ENCODE measurements at regions not wholly inside any gene's neighbourhood (a gene's known extent, or its start where the extent isn't known, plus 50 kb on each side); places are given as distances from the start of the nearest gene placed in this dataset.
"Not testable (repeated sequence)": the region's sequence is repeated elsewhere in the genome, so short reads cannot be mapped to it uniquely, and the experiment has no call there.

DNA sequence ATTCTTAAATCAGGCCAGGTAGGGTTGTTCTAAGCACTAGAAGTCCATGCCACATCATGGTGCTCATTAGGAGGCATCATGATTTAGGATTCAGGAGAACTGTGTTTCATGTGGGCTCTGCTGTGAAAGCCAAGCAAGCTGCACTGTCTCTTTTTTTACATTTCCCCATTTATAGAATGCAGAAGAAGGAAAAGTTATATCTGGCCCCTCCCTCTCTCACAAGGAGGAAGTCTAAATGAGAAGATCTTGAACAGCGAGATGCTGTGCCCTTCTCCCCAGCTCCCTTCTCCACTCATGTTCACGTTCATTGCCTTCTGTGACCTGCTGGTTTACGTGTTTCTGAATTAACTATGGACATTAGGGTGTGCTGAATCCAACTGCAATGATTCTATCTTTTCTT is 178.5 kb upstream of the RASGRP1 start:
- no peak for DNase-seq (ENCODE audit: low spot score)

DNA sequence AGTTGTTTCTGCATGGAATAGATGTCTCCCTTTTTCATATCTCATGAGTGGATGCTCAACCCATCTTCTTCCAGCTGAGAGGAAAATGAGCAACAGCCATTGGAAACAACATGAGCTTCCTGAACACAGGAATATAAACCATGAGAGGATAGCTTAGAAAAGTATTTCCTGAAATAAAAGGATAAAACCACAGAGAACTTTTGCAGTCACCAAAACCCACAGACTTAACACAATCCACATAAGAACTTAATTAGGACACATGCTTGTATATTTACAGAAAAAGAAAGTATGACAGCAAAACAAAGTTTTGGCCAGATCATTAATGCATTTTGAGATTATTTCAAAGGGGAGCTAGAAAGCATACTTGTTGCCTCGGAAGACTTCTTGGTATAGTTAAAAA is 180.5 kb upstream of the RASGRP1 start:
- DNase-seq (ENCODE audit: low spot score), result no peak

DNA sequence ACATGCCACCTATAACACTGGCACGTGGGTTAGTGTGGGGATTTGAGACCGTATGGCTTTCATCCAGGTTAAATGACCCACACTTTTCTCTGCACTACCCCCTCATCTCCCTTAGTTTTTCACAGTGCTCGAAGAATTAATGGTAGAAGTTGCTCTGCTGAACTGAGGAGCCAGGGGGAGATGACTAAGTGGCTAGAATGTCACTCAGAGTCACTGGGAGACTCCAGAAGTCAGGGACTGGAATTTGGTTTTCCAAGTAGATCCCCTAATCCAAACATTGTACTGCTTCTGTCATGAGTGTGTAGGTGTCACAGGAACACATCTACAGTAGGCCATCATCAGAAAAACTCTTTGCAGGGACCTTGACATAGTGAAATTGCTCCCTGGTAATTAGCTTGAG is 181.0 kb upstream of the RASGRP1 start:
- DNase-seq (ENCODE audit: low spot score), result no peak

DNA sequence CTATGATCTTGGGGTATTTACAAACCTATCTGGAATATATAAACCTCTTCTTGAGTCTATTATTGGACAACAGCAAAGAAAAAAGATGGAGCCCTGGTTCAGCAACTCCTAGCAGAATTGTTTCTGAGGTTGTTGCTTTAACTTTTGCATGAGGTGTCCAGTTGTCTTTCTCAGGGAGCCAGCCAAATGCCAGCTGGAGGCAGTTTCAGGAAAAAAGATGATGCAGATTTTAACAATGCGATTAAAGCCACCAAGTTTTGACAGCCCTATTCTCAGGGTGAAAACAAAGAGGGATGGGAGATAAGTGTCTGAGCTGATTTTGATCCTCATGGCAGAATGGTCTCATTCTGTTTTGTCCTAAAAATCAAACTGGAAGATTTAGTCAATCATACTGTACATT is 181.6 kb upstream of the RASGRP1 start:
- DNase-seq (ENCODE audit: low spot score), result no peak

DNA sequence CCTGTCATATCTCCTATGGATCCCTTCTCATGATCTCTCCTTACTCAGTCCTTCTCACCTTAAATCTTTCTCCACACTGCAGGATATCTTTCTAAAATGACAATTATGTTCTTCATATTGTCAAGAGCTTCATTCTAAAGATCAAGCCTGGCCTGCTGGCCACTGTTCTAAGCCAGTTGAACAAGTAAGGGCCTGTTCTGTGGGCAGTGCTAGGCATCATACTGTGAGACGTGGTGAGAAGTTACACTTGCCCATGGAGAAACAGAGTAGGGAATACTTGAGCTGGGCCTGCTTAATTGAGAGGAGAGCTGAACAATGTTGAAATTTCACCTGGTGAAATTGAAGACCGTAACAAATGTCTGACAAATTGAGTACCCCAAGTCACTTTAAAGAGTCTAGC is 184.1 kb upstream of the RASGRP1 start:
- no peak for DNase-seq (ENCODE audit: low spot score)

DNA sequence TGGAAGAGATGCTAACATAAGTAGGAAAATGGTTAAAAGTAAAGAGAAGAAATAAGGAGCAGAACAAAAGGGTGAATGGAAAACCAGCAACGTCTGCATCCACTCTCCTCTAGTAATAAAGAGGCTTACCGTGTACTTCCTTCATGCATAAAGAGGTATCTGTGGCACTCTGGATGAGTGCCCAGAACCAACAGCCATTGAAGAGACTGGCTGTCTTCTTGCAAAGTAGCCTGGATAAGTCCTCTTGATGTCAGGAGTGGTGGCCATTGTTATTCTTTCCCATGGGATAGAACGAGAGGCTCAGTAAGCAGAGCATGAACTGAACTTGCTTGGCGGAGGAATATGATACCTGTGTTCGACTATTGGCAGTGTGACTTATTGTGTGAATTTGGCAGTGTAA is 186.2 kb upstream of the RASGRP1 start:
- DNase-seq (ENCODE audit: low spot score), result no peak

DNA sequence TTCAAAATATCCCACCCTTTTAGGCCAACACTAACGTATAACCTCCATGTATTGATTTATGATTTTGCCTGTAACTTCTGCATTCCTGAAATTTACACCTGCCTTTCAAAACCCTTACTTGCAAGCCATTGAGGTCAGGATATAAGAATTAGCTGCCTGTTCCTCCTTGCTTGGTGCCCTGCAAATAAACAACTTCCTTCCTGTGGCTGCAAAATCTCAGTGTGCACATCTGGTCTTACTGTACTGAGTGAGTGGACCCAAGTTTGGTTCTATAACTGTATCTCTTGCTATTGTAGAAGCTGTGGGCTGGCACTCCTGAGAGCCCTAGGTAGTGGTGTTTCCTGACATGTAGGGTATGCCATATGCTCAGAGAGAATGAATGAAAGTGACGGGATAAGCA is 191.1 kb upstream of the RASGRP1 start:
- no peak for DNase-seq (ENCODE audit: low spot score)

DNA sequence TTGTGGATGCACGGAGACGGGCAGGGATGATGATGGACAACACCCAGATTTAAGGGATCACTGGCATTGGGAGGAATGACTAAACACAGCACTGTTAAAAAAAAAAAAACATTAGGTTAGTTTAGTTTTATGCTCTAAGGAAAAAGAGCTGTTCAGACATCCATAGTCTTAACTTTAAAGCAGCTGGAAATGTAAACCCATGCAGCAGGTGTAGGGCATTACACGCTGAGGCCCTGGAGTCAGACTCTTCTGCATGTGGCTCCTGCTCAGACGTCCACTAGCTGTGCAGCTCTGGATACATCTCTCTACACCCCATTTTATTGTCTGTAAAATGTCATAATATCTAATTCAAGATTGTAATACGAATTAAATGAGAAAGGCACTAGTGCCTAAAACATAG is 191.8 kb upstream of the RASGRP1 start:
- DNase-seq (ENCODE audit: low spot score), result no peak

DNA sequence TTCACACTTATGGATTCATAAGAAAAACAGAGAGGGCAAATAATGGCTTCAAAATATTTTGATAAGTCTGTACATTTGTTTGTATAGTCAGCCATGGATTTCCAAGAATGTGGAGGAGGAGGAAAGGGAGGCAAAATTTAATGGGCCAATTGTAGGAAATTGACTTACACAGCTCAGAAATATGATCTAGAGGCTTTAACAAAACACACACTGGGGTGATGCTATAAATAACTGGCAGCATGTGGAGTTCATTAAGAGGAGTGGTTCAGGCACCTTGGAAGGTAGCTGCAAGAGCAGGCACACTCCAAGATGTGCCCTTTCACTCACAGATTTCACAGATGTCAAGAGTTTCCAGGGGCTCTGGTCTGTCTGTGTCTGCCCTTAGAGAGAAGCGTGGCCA is 193.4 kb upstream of the RASGRP1 start:
- no peak for DNase-seq (ENCODE audit: low spot score)

DNA sequence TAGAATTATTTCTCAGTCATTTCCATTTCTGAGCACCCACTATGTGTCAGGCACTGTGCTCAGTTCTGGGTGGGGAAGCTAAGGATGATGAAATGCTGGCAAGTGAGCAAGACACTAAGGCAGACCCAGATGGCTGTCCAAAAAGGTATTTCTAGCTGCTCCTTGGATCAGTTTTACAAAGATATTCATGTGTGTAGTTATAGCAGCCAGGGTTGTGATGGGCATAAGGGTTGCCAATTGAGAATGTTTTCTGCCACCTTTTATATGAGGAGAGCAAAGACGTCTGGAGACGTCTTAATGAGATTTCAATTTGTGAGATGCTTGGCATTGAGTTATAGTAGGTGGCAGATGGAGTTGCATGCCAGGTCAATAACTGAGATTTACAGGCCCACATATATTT is 197.1 kb upstream of the RASGRP1 start:
- DNase-seq (ENCODE audit: low spot score), result no peak

DNA sequence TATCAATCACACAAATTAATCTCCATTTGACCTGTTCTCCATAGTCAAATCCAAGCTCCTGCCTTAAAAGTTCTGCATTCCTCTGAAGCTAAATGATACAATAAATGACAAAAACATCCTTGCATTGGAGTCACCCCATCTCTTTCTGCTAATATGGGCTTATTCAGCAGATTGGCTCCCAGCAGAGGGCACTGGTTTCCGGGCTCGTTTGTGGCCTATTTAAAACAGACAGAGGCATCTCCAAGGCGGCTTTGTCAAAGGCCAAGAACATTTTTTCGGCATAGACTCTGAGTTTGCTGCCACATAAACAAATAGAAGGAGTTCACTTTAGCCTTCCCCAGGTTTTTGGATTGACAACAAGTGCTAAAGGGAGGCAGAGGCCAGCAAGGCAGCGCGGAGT is 204.4 kb upstream of the RASGRP1 start:
- peak; percentile 60 for DNase-seq (ENCODE audit: low spot score)

DNA sequence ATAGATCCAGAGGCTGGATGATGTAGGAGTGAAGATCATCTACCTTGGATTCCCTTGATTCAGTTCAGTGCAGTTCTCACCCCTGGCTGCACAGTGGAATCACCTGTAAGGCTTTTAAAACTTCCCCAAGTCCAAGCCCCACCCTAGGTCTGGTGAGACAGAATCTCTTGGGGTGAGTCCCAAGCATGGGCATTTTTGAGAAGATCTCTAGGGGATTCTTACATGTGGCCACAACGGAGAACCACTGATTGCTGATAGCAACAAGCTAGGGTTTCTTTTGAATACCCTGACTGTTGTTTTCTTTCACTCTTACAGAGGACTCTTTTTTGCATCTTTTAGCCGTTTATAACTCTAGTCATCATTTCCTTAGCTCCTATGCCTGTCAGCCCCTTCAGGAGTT is 204.9 kb upstream of the RASGRP1 start:
- DNase-seq (ENCODE audit: low spot score), result no peak

DNA sequence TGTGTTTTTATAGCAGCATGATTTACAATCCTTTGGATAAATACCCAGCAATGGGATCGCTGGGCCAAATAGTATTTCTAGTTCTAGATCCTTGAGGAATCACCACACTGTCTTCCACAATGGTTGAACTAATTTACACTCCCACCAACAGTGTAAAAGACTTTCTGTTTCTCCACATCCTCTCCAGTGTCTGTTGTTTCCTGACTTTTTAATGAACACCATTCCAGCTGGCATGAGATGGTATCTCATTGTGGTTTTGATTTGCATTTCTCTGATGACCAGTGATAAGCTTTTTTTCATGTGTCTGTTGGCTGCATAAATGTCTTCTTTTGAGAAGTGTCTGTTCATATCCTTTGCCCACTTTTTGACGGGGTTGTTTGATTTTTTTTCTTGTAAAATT is 209.5 kb upstream of the RASGRP1 start:
- DNase-seq (ENCODE audit: low spot score), result not testable (repeated sequence)

DNA sequence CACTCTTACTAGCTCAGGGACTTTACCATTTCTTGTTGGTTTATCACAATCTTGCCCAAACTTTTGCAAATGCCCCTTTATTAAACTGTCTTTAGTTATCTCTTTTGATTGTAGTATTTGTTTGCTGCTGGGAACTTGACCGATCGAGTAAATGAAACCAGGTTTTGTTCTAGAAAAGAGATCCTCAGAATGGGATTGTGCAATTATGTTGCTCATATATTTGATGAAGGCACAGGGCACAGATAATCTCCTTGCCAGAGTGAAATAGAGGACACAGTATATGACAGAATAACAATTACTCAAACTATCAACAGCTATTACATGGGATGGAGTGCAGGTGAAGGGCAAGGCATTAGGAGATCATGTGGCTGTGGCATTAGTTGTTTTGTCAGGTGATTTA is 216.6 kb upstream of the RASGRP1 start:
- DNase-seq (ENCODE audit: low spot score), result no peak

DNA sequence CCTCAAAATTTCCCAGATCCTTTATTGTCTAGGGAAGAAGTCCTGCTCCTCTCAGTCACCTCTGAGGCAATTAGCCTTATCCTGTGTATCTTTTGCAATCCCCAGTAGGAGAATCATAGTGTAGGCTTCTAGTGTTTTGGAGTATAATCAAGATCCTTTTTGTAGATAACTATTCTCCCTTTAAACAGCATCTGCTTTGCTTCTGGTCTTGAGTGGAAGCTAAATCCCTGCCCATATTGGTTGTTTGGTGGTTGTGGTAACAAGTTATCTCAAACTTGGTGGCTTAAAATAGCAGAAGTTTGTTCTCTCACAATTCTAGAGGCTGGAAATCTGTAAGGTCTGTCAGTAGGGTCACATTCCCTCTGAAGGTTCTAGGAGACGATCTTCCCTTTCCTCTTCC is 217.5 kb upstream of the RASGRP1 start:
- DNase-seq (ENCODE audit: low spot score), result no peak

DNA sequence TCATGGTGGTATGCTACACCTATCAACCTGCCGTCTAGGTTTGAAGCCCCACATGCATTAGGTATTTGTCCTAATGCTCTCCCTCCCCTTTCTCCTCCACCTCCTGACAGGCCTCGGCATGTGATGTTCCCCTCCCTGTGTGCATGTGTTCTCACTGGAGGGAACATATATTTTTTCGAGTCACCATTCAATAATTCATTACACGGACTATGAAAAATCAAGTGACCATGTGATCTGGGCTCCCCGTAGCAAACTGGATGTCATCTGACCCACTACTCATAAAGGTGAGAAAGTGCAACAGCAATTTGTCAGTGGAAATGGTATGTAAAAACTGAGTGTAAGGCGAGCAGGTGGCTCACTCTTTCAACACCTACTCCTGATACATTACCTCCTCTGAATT is 224.3 kb upstream of the RASGRP1 start:
- no peak for DNase-seq (ENCODE audit: low spot score)

DNA sequence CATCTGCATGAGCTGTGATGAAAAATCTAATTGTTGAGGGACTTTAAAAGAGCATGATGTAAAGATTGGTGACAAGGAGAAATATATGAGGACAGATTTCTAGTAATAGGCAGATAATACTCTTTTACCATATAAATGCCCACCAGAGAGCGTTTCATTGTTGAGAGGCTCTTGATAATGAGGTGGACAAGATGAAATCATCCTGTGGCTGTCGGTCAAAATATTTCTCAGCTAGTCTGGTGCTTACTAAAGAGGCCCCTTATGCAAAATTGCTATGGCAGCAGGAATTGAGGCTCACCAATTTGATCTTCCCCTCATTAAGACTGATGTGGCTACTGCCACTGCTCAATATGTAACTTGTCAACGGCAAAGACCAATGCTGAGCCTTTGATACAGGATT is 225.0 kb upstream of the RASGRP1 start:
- DNase-seq (ENCODE audit: low spot score), result no peak

DNA sequence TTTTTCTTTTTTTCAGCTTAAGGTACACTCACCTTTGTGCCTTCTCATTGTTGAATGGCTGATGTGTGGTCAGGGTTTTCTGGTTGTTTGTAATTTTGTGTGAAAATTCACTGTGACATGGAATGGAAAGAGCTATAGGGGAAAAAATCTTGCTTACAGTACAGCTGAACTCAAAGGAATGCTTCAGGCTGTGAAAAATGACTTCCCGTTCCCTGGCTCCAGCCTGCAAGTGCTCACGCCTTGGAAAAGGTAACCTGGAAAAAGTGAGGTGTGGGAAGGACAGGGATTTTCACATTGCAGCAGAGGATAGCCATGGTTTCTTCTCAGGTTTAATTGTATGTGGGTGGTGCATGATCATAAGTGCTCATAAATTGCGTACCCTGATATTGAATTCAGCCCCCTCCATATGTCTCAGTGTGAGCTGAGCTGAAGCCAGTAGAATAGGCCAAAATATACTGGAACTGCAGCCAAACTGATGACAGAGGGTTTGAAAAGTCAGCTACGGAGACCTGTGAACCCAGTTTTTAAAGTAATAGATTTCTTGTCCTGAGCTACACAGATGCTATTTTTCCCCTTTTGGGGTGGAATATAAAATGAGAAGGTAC is 228.7 kb upstream of the RASGRP1 start:
- DNase-seq (ENCODE audit: low spot score), result no peak

DNA sequence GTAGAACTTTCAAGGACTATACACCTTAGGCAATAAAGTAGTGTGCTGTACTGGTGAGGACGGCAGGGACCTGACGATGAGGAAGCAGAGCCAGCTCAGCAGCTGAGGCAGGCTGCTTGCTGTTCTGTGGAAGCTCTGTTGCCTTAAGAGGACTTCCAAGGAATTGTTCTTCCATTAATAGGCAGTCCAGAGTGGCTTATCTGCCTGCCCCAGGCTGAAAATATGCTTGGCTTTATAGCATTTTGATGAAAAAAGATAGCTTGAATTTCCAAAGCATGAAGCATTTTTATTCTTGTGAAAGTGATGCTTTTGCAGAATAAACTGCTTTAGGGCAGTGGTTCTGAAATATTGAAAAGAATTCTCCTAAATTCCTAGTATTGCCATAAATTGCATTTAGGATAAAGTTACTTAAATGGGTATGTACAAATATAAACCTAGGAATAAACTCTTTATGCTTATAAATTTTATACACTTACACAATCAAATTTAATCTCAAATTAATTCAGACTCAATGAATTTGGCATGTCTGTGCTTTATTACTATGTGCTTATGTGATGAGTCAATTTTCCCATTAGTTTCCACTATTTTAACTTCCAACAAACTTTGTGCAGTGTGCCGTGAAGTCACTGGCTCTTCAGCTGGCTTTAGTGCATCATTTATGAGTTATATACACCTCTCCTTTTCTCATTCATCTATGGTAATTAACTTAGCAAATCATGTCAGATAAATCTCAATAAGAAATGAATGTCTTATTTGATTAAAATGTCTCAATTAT is 231.0 kb upstream of the RASGRP1 start:
- DNase-seq (ENCODE audit: low spot score), result no peak

DNA sequence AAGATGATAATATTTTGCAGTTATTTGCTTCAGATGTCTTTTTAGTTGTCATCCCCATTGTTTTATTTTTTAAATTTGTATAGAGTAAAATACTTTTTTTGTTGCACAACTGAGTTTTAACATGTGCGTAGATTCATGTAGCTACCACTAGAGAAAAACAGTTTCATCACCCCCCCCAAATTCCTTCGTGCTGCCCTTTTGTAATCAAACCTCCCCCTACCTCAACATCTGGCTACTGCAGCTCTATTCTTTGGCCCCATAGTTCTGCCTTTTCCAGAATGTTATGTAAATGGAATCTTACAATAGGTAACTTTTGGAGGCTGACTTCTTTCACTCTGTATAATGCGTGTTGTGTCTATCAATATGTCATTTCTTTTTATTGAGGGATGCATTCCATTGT is 232.0 kb upstream of the RASGRP1 start:
- DNase-seq (ENCODE audit: low spot score), result no peak

DNA sequence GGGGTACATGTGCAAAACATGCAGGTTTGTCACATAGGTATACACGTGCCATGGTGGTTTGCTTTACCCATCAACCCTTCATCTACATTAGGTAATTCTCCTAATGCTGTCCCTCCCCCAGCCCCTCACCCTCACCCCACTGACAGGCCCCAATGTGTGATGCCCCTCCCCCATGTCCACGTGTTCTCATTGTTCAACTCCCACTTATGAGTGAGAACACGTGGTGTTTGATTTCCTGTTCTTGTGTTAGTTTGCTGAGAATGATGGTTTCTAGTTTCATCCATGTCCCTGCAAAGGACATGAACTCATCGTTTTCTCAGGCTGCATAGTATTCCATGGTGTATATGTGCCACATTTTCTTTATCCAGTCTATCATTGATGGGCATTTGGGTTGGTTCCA is 232.9 kb upstream of the RASGRP1 start:
- not testable (repeated sequence) for DNase-seq (ENCODE audit: low spot score)

DNA sequence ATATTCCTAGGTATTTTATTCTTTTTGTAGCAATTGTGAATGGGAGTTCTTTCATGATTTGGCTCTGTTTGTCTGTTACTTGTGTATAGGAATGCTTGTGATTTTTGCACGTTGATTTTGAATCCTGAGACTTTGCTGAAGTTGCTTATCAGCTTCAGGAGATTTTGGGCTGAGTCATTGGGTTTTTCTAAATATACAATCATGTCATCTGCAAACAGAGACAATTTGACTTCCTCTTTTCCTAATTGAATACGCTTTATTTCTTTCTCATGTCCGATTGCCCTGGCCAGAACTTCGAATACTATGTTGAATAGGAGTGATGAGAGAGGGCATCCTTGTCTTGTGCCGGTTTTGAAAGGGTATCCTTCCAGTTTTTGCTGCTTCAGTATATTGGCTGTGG is 234.6 kb upstream of the RASGRP1 start:
- DNase-seq (ENCODE audit: low spot score), result not testable (repeated sequence)

DNA sequence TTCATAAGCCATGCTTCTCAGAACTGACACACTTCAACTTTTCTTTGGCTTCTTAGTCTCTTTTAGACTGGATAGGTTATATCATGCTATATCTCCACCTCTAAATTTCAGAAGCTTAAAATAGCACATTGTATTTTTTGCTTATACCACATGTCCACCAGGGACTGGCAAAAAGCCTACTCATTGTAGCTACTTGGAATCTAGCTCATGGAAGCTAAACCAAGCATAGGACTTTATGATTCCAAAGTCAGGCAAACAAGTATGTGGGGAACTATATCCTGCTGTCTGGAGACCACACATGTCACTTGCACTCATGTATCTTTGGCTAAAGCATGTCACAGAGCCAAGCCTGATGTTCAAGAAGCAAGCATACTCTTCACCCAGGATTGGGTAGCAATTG is 245.0 kb upstream of the RASGRP1 start:
- no peak for DNase-seq (ENCODE audit: low spot score)

DNA sequence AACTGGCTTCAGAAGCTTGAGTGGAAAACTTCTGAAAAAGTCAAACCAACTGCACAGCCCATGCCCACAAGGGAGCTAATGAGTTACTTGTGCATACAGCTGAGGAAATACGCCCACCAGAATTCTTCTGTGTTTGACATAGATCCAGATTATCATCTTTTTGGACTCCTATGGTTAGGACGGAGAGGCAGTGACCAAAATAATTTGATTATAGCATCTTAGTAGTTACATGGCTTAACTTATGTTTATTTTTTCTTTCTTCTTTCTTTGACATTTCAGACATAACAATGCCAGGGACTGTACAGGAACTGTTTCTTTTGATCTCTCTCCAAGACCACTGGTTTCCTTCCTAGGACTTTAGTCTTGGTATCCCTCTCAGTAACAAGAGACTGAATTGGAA is 246.1 kb upstream of the RASGRP1 start:
- no peak for DNase-seq (ENCODE audit: low spot score)

Measured in cerebellar cortex (tissue), 1 donor.